BJ (cell line): ENCODE measurements at regions not wholly inside any gene's neighbourhood (a gene's known extent, or its start where the extent isn't known, plus 50 kb on each side); places are given as distances from the start of the nearest gene placed in this dataset.

Experiments used
- CTCF ChIA-PET: fragments of 350-600 bp; formaldehyde crosslinking; extraction: SDS; loops from one replicate; lab custom pipeline; 2021; ENCODE audit warnings: antibody characterized with exemption, inconsistent platforms; lab: Yijun Ruan, JAX
- POLR2A ChIA-PET: fragments of 300-600 bp; sonication (Branson Sonifier 250); formaldehyde crosslinking; extraction: SDS; loops from one replicate; lab custom pipeline; 2021; ENCODE audit warnings: antibody characterized with exemption; lab: Charles Lee
- DNase-seq: peaks from one replicate; pipeline ENCODE4 v3.0.0-alpha.2; 2011; ENCODE audit warnings: low read depth
- H3K27me3 ChIP-seq: 2 replicates; pipeline ENCODE4 v1.6.0; 2011; ENCODE audit warnings: low read length; ENCODE audit not compliant: control insufficient read depth, insufficient read depth
- H3K36me3 ChIP-seq: 2 replicates; pipeline ENCODE4 v1.5.1; 2011; ENCODE audit warnings: low read length; ENCODE audit not compliant: control insufficient read depth, insufficient read depth
- H3K4me3 ChIP-seq: 2 replicates; pipeline ENCODE4 v1.5.1; 2011; ENCODE audit warnings: low read depth, mild to moderate bottlenecking, control low read depth, low read length
- TF ChIP-seq, protein P1 (sequence below): IDR thresholded peaks from 2 replicates; pipeline ENCODE4 v1.5.1; 2011; ENCODE audit warnings: low read depth, mild to moderate bottlenecking, control low read depth, inconsistent platforms, low read length, moderate library complexity; ENCODE audit not compliant: insufficient read depth

DNA sequence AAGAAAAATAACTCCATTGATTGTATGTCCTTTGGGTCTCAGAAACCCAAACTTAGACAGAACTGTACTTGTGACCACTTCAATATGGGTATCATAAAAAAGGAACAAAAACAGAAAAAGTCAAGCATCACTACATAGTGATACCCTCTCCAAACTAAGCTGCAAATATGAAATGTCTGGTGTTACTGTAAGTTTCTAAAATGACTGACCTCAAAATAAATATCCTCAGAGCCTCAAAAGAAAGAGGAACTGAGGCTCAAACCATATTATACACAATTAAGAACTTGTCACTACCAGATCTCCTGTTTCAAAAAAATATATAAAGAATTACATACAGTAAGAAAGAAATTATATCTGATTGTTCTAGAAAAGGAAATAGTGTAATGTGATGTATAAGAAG lies 787.9 kb upstream of the KLHL1 start:
- ChIA-PET CTCF (no interaction called here), POLR2A (no interaction called here)
- Histone ChIP-seq H3K36me3 (no peaks in the 10 kb centered on the region), H3K4me3 (no peak overlapping the region), H3K27me3 (no peaks in the 10 kb centered on the region)
- TF ChIP-seq, protein P1, sequence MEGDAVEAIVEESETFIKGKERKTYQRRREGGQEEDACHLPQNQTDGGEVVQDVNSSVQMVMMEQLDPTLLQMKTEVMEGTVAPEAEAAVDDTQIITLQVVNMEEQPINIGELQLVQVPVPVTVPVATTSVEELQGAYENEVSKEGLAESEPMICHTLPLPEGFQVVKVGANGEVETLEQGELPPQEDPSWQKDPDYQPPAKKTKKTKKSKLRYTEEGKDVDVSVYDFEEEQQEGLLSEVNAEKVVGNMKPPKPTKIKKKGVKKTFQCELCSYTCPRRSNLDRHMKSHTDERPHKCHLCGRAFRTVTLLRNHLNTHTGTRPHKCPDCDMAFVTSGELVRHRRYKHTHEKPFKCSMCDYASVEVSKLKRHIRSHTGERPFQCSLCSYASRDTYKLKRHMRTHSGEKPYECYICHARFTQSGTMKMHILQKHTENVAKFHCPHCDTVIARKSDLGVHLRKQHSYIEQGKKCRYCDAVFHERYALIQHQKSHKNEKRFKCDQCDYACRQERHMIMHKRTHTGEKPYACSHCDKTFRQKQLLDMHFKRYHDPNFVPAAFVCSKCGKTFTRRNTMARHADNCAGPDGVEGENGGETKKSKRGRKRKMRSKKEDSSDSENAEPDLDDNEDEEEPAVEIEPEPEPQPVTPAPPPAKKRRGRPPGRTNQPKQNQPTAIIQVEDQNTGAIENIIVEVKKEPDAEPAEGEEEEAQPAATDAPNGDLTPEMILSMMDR: no peak
- no peak for DNase-seq

DNA sequence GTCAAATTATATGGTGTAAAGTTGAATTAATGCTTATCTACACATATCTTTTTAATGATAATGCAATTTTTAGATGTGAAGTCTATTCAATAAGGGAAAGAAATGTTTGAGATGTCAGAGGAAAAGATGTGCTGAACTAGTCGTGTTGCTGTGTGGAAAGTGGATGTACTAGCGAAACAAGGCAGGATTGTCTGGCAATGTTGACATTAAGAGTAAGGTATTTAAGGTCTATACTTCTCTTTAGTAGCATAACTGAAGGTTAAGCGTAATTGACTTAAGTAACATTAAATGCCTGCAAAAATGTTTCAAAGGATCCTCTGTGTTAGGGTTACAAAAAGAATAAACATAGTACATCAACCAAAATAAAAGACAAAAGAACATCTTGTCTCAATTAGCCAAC lies 787.3 kb upstream of the KLHL1 start:
- no peak overlapping the region for H3K4me3 ChIP-seq
- CTCF ChIA-PET: no interaction called here
- DNase-seq: no peak

DNA sequence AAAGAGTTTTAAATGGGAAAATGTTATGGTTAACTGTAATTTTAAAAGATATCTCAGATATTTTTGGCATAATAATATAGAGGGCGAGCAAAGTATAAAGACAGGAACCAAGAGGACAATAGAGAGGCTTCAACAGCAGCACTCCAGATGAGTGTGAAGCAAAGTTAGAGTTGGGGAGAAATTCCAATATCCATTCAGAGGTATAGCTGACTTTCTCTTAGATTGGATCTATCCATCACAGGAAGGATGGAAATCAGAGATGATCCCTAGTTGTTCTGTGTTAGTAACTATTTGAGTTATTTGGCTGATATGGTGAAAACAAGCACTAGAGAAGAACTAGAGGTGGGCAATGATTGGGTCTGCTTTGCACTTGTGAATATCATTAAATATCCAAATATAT lies 786.0 kb upstream of the KLHL1 start:
- TF ChIP-seq, protein P1: no peak
- POLR2A ChIA-PET: no interaction called here
- CTCF ChIA-PET: no interaction called here
- no peak for DNase-seq
- no peak overlapping the region for H3K4me3 ChIP-seq
- H3K27me3 ChIP-seq: no peaks in the 10 kb centered on the region
- H3K36me3 ChIP-seq: no peaks in the 10 kb centered on the region

More for the DNA sequence above, 787.3 kb upstream of the KLHL1 start:
- Histone ChIP-seq H3K27me3 (no peaks in the 10 kb centered on the region), H3K36me3 (no peaks in the 10 kb centered on the region)
- TF ChIP-seq, protein P1: no peak
- POLR2A ChIA-PET: no interaction called here

DNA sequence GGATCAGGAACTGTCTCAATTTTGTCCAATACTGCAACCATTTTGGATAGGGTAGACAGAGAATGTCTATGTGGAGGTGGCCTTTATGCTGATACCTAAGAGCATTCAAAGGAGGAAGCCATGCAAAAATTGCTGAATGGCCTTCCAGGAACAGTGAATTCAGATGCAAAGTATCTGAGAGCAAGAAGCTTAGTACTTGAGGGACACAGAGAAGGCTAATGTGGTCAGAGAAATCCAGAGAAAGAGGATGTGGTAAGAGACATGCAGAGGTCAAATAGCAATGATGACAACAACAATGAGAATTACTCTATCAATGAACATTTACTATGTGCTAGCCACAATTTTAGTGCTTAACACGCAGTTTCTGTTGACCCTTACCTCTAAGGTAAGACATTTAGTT lies 785.6 kb upstream of the KLHL1 start:
- POLR2A ChIA-PET: no interaction called here
- DNase-seq: no peak
- Histone ChIP-seq H3K36me3 (no peaks in the 10 kb centered on the region), H3K4me3 (no peak overlapping the region), H3K27me3 (no peaks in the 10 kb centered on the region)
- CTCF ChIA-PET: no interaction called here
- TF ChIP-seq, protein P1: no peak

DNA sequence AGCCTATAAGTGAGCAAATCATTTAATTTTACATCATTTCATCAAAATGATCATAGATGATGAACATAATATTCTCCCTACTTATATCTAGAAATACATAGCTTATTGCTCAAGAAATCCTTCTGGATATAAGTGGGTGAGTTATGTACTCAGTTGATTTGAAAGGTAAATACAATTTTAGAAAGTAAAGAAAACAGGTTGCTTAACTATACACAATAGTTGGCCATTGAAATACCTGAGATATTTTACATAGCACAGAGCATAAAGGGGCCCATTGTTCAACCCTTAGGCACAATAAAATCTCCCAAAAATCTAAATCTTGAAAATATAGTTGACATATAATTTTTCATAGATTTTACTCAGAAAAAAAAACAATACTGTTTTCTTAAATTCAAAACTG lies 782.0 kb upstream of the KLHL1 start:
- no peak for DNase-seq
- ChIA-PET POLR2A (no interaction called here), CTCF (no interaction called here)
- TF ChIP-seq, protein P1: no peak
- Histone ChIP-seq H3K27me3 (no peaks in the 10 kb centered on the region), H3K4me3 (no peak overlapping the region), H3K36me3 (no peaks in the 10 kb centered on the region)
